RPMI8226 (cell line): ENCODE measurements at regions not wholly inside any gene's neighbourhood (a gene's known extent, or its start where the extent isn't known, plus 50 kb on each side); places are given as distances from the start of the nearest gene placed in this dataset.
"Not testable (repeated sequence)": the region's sequence is repeated elsewhere in the genome, so short reads cannot be mapped to it uniquely, and the experiment has no call there.

ENCODE experiments used
- DNase-seq: peaks from one replicate; pipeline ENCODE4 v3.0.0-alpha.2; 2015

DNA sequence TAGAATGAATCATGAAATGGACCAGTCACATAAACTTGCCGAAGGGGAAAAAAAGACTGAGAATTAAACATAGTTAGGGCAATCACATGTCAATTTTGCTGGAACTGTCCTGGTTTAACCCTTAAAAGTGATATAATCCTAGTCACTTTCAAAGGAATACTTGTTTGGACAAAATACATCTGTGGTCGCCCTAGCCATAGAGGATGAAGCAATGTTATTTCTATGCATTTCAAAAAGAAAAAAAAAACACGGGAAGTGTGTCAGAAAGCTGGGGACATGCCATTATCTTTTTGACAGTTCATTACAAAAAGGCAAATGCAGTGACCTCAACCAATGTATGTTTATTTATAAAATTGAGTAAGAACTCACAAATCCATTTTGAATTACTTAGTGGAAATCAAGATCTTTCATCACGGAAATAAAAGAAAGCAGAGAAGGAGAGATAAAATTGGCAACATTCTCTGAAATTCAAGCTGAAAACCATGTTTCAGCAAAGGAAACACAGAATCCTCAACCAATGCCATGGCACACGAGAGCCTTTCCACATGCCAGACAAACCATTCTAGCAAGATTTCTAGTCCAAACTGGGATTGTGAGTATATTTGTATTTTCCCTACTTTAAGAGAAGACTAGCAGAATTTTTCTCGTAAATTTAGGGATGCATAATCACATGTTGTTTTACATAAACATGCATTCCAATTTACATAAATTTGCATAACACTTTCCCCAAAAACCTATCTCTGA is 854.3 kb upstream of the ACVR2A start:
- no peak for DNase-seq

GRCh38 chr2:146989741-146990140 is 855.1 kb upstream of the ACVR2A start:
- DNase-seq = no peak

- DNase-seq = no peak
Observed at GRCh38 chr2:146987996-146988395, 856.8 kb upstream of the ACVR2A start.

GRCh38 chr2:146986161-146986560 is 858.7 kb upstream of the ACVR2A start:
- DNase-seq = no peak

DNA sequence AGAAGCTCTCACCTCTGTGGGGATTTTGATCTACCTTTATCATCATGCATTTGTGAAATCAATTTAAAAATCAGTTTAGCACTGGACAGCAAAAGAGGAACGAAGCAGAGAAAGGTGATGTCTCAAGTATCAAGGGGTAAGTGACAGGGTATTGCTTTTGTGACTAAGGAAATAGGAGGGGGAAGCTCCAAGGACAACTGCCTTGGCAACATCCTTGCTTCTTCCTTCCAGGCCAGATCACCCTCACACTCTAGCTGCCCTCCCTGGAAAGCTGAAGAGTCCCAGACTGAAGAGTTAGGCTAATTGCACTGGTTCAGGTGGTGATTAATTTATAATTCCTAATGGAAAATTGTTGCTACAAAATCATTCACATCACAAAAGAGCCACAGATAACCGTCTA is 859.1 kb upstream of the ACVR2A start:
- no peak for DNase-seq

DNA sequence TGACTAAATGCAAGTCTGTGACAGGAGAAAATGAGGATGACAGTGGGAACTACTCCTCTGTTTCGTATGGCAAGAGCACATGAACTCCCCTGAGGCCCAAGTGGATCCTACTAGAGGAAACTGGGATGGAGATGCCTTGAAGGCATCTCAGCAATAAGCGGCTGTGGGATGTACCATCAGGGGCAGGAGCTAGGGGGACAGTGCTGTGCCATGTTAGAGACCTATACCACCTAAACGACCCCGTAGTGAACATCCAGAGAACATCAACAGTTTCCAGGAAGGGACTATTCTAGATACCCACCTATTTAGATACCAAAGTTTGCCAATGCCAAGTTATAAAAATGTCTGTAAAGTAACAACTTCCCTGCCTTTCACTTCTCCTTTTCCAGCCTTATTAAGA is 860.8 kb upstream of the ACVR2A start:
- DNase-seq = no peak

GRCh38 chr2:146982393-146982846 is 862.4 kb upstream of the ACVR2A start:
- DNase-seq = no peak

- no peak for DNase-seq
Observed at GRCh38 chr2:146981921-146982320, 862.9 kb upstream of the ACVR2A start.

DNA sequence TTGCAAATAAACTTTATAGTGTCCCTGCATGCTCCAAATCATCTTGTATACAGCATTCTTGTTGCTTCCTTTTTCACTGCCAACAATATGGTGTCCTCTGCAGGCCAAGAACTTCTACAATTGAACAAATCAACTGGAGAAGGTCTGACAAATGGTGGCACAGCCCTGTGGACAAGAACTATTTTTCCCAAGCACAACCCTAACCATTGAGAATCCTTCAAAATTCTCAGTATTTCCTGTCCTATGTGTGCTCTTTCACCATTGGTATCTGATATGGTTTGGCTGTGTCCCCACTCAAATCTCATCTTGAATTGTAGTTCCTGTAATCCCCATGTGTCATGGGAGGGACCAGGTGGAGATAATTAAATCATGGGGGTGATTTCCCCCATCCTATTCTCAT is 865.1 kb upstream of the ACVR2A start:
- no peak for DNase-seq

GRCh38 chr2:146978577-146979555 is 866.0 kb upstream of the ACVR2A start:
- DNase-seq = no peak

GRCh38 chr2:146970981-146971380 is 873.8 kb upstream of the ACVR2A start:
- not testable (repeated sequence) for DNase-seq

DNA sequence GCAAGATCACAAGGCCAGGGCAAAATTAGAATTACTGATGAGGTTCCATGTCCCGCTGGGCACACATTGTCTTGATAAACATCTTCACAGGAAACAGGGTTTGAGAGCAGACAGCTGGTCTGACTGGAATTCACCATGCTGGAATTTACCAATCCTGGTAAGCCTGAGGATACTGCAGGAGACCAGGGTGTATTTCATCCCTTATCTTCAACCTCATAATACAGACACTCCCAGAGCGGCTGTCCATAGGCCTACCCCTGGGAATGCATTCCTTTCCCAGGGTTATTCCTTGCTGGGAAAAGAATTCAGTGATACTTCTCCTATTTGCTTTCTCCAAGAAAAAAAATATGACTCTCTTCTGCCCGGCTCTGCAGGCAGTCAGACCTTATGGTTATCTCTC is 875.1 kb upstream of the ACVR2A start:
- DNase-seq = not testable (repeated sequence)

DNA sequence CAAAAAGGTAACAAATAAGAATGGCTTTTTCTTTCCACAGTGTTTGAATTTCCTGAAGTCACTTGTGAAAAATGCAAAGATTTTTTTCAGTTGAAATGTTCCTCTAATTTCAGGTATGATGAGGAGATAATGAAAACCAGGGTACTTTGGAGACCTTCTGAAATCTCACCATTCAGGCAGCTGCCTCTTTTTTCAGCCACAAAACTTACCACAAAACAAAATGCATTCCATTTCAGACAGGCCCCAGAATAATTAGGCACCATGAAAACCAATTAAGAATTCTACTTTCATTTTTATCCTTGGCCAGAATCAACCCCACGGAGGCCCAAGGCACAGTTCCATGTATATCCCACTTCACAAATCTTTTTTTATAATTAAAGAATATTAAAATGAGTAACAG is 880.3 kb upstream of the ACVR2A start:
- DNase-seq = no peak

GRCh38 chr2:146954544-146954943 is 890.3 kb upstream of the ACVR2A start:
- no peak for DNase-seq

GRCh38 chr2:146952696-146953095 is 892.1 kb upstream of the ACVR2A start:
- no peak for DNase-seq

DNA sequence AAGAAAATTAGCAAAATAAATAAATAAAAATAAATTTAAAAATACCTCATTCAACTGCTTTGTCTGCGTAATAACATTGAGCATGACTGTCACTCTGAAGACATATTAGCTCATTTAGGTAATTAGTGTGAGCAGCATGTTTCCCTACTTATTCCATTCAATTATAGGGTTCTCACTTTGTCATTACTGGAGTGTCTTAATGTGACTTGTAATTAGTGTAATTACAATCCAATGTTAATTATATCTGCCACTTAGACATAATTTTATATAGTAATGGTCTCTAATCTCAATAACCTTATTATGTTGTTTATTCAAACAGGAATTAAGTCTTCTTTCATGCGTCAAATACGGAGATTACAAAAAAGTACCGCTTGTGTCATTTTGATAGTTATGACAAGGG is 893.9 kb upstream of the ACVR2A start:
- DNase-seq = no peak

GRCh38 chr2:146950361-146950760 is 894.5 kb upstream of the ACVR2A start:
- no peak for DNase-seq

- DNase-seq = no peak
Observed at GRCh38 chr2:146949400-146949799, 895.4 kb upstream of the ACVR2A start.

DNA sequence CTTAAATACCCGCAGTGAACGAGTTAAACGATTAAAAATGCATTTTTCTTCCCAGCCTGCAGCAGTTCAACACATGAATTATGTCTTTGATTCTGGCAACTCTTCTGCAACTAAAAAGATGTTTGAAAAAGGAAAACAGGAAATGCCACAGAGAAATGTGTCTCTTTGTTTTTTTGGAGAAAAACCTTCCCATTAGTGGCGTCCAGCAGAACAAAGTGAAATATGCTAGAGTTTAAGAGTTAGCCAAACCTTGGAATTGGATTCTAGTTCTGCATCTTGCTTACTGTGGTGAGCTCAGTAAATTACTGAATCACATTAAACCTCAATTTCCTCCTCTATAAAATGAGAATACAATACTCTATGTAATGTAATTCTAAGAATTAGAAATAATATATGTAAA is 900.2 kb upstream of the ACVR2A start:
- no peak for DNase-seq

- no peak for DNase-seq
Observed at GRCh38 chr2:146939991-146940685, 904.7 kb upstream of the ACVR2A start.

GRCh38 chr2:146934921-146935320 is 909.9 kb upstream of the ACVR2A start:
- DNase-seq = no peak

DNA sequence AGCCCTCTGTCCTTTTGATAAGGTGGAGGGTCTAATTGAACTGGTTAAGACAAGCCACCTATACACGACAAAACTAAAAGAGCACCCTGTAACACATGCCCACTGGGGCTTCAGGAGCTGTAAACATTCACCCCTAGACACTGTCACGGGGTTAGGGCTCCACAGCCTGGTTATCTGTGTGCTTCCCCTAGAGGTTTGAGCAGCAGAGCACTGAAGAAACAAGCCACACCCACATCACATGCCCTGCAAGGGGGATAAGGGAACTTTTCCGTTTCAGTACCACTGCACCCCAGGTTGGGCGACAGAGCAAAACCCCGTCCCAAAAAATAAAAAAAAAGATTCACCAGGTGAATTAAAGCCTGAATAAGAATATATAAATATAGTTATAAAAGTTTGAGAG is 913.7 kb upstream of the ACVR2A start:
- DNase-seq = no peak

- peak; percentile 10 for DNase-seq
Observed at GRCh38 chr2:146927080-146927711, 917.6 kb upstream of the ACVR2A start.
